ENCODE measurements at regions not wholly inside any gene's neighbourhood (a gene's known extent, or its start where the extent isn't known, plus 50 kb on each side); places are given as distances from the start of the nearest gene placed in this dataset.

DNA sequence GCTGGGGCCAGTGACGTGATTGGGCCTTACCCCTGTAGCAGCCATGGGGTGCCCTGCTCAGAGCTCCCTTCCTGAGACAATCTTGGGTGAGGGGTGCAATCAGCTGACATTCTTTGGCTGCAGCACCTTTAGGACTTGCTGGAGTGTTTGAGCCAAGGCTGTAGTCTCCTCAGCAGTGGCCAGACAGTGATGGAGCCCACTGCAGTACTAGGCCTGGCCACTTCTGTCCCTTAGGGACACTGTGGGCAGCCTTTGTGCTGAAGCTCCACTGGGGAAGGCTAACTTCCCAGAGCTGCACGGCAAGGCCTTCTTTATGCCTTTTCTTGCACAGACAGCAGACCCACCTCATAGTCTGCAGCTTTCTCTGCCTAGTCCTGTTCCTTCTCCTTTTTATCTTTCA is 284.9 kb upstream of the IGF1R start:
- H3K9me3 ChIP-seq = no peaks in the 10 kb centered on the region
- no peak overlapping the region for H3K27ac ChIP-seq
- peaks cover 0 to 10% (median 2%) of the 10 kb centered on the region in 4 donors for H3K4me1 ChIP-seq
- H3K36me3 ChIP-seq = no peaks in the 10 kb centered on the region
- no peak for TF ChIP-seq POLR2AphosphoS5 (IDR thresholded peaks at IDR 0.05)
- TF ChIP-seq CTCF (IDR thresholded peaks at IDR 0.05) = no peak
- no peak for TF ChIP-seq EP300 (IDR thresholded peaks at IDR 0.05)
- no peak for TF ChIP-seq POLR2A (IDR thresholded peaks at IDR 0.05)
- DNase-seq = no peak
- WGBS, 2 donors = 70 to 82% methylated on average over 2 of the region's 2 CpGs
- no peaks in the 10 kb centered on the region for H3K27me3 ChIP-seq
- H3K4me3 ChIP-seq = no peak overlapping the region
- intact Hi-C loops (cut with DNase I) = no loop called here

GRCh38 chr15:98363955-98364354 is 284.4 kb upstream of the IGF1R start:
- Histone ChIP-seq H3K36me3 (no peaks in the 10 kb centered on the region), H3K9me3 (no peaks in the 10 kb centered on the region), H3K27me3 (no peaks in the 10 kb centered on the region), H3K4me1 (peaks cover 0 to 14% (median 7%) of the 10 kb centered on the region in 4 donors), H3K27ac (no peak overlapping the region), H3K4me3 (no peak overlapping the region)
- TF ChIP-seq POLR2A (IDR thresholded peaks at IDR 0.05) (no peak), POLR2AphosphoS5 (IDR thresholded peaks at IDR 0.05) (no peak), EP300 (IDR thresholded peaks at IDR 0.05) (no peak), CTCF (IDR thresholded peaks at IDR 0.05) (no peak)
- WGBS, 2 donors = 37 to 52% methylated on average over 6 of the region's 6 CpGs
- intact Hi-C loops (cut with DNase I) = no loop called here
- no peak for DNase-seq

- TF ChIP-seq POLR2A (IDR thresholded peaks at IDR 0.05) (no peak), POLR2AphosphoS5 (IDR thresholded peaks at IDR 0.05) (peak in 2 of 4 donors; percentile 40 to 49)
- Histone ChIP-seq H3K4me1 (peaks cover 0 to 22% (median 13%) of the 10 kb centered on the region in 4 donors), H3K27me3 (no peaks in the 10 kb centered on the region), H3K9me3 (no peaks in the 10 kb centered on the region), H3K4me3 (no peak overlapping the region), H3K36me3 (no peaks in the 10 kb centered on the region), H3K27ac (peak overlapping the region; percentile 56 to 80 (median 69))
- DNase-seq = peak; percentile 66
- intact Hi-C loops (cut with DNase I) = loop anchor here (5.0 kb wide), 1 partner anchor 48 kb away; no protein-coding TSS in a partner anchor
- WGBS, 2 donors = 56 to 57% methylated on average over 3 of the region's 3 CpGs
Measured at GRCh38 chr15:98369081-98369716, 279.1 kb upstream of the IGF1R start.

DNA sequence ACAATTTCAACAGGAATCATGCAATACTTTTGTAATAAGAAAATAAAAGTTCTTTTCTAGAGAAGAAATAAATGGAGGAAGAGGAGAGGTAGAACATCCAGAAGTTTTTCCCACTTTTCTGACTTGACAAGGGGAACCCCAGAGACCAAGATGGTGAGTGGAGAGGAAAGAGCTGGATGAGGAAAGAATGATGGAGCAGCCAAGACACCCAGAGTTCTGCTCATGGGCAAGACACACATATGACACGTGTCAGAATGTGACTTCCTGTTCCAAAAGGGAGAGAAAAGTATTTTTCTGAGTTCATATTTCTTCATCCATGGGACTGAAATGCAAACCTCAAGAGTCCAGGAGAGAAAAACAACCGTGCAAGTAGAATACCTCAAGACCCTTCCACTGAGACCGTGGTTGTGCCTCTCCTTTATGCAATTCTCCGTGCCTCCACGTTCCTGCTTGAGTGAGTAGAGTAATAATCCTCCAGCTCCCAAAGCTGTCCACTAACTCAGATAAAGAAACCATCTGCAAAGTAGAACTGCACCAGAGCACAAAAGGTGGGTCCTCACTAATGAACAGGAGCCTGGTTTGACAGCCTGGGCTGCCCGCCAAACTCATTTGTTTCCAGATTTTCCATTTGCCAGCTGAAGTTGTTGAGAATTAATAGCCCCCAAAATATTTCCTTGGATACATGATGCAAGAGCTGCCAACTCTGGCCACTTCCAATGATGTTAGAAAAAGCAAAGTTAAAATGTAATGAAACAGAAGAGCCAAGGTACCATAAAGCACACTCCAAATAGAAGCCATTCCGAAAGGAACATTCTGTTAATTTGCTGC is 272.6 kb upstream of the IGF1R start:
- Histone ChIP-seq H3K27ac (peak overlapping the region in 3 of 4 donors; percentile 10 to 67 (median 56)), H3K9me3 (peaks cover 0 to 13% (median 0%) of the 10 kb centered on the region in 4 donors), H3K27me3 (no peaks in the 10 kb centered on the region), H3K36me3 (no peaks in the 10 kb centered on the region), H3K4me1 (peaks cover 0 to 15% (median 11%) of the 10 kb centered on the region in 4 donors), H3K4me3 (no peak overlapping the region)
- intact Hi-C loops (cut with DNase I) = no loop called here
- 87 to 88% methylated on average over 7 of the region's 7 CpGs for WGBS, 2 donors
- peak; percentile 74 for DNase-seq
- TF ChIP-seq POLR2A (IDR thresholded peaks at IDR 0.05) = no peak
- TF ChIP-seq POLR2AphosphoS5 (IDR thresholded peaks at IDR 0.05) = peak in 1 of 4 donors; percentile 9

DNA sequence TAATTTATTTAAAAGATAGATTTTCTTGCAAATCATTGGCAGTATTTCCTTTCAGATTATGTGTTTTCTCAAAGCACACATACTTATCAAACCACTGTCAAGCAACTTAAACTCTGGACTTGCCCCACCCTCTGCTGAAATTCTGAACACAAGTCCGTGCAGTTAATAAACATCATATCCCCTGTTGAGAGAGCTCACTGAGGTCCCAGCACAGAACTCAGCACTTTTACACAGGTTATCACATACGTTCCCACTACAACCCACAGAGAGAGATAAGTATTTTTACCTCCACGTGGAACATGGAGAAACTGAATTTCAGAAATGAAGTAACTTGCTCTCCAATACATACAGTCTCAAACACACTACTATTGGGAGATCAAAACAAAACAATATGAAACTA is 267.6 kb upstream of the IGF1R start:
- DNase-seq = no peak
- Histone ChIP-seq H3K27me3 (no peaks in the 10 kb centered on the region), H3K36me3 (no peaks in the 10 kb centered on the region), H3K27ac (no peak overlapping the region), H3K4me3 (no peak overlapping the region), H3K9me3 (peaks cover 0 to 13% (median 0%) of the 10 kb centered on the region in 4 donors), H3K4me1 (peaks cover 0 to 11% (median 4%) of the 10 kb centered on the region in 4 donors)
- WGBS, 2 donors = 25 to 68% methylated on average over 3 of the region's 3 CpGs
- intact Hi-C loops (cut with DNase I) = no loop called here
- TF ChIP-seq POLR2A (IDR thresholded peaks at IDR 0.05) (no peak), EP300 (IDR thresholded peaks at IDR 0.05) (no peak), POLR2AphosphoS5 (IDR thresholded peaks at IDR 0.05) (no peak), CTCF (IDR thresholded peaks at IDR 0.05) (no peak)

Measured in sigmoid colon (tissue), 6 donors.